ENCODE measurements at regions not wholly inside any gene's neighbourhood (a gene's known extent, or its start where the extent isn't known, plus 50 kb on each side); places are given as distances from the start of the nearest gene placed in this dataset.

DNA sequence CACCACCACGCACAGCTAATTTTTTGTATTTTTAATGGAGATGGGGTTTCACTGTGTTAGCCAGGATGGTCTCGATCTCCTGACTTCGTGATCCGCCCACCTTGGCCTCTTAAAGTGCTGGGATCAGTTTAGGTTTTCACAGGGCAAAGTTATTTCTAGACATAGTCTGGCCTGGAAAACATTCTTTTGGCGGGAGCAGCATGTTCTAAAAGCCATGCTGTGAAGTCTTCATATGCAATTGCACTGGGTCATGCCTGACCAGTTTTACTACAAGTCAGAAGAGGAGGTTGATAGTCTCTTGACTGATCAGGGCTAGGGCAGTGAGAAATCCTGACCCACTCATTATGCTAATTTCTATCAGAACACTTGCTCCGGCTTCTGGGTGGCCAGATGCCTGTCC lies 131.6 kb upstream of the POU3F1 start:
- no peak for TF ChIP-seq YY1 (IDR thresholded peaks at IDR 0.05)
- no peak for TF ChIP-seq RXRA (IDR thresholded peaks at IDR 0.05)
- TF ChIP-seq NR2F2 (IDR thresholded peaks at IDR 0.05), result no peak
- Histone ChIP-seq H3K4me3 (ENCODE audit: low read depth in 1 of 3, low read length in 3 of 3) (no peak overlapping the region), H3K27ac (ENCODE audit: low read depth in 1 of 2, low read length in 2 of 2) (no peak overlapping the region), H3K4me1 (ENCODE audit: control insufficient read depth in 4 of 4, insufficient read depth in 4 of 4, low read length in 3 of 4) (no peaks in the 10 kb centered on the region), H3K9me3 (ENCODE audit: control insufficient read depth in 4 of 4, low read length in 3 of 4) (no peaks in the 10 kb centered on the region), H3K9ac (ENCODE audit: low read depth in 1 of 2, low read length in 2 of 2) (no peak overlapping the region), H3K27me3 (ENCODE audit: control insufficient read depth in 4 of 4, insufficient read depth in 4 of 4, low read length in 3 of 4) (no peaks in the 10 kb centered on the region), H3K36me3 (ENCODE audit: control insufficient read depth in 4 of 4, insufficient read depth in 3 of 4, low read depth in 1 of 4, low read length in 3 of 4) (no peaks in the 10 kb centered on the region)
- 89% methylated on average over 6 of the region's 6 CpGs for WGBS
- DNase-seq (ENCODE audit: low spot score), result no peak

DNA sequence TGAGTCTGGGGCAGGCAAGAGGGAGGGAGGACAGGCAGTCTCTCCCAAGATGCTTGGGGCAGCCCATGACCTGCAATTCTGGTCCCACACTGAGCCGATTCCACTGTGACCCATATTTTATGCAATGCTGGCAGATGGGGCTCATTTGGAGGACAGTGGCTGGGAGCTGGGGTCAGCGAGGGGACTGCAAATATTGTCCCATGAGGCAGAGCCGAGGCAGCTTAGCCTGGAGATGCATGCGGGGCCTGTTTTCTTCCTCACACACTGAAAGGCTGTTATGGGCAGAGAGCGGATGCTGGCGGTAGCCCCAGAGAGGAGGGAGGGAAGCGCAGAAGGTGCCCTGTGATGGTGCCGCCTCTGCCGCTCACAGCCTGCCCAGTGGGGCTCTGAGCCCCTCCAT lies 128.5 kb upstream of the POU3F1 start:
- H3K4me3 ChIP-seq (ENCODE audit: low read depth in 1 of 3, low read length in 3 of 3), result no peak overlapping the region
- no peaks in the 10 kb centered on the region for H3K36me3 ChIP-seq (ENCODE audit: control insufficient read depth in 4 of 4, insufficient read depth in 3 of 4, low read depth in 1 of 4, low read length in 3 of 4)
- TF ChIP-seq, protein P1, sequence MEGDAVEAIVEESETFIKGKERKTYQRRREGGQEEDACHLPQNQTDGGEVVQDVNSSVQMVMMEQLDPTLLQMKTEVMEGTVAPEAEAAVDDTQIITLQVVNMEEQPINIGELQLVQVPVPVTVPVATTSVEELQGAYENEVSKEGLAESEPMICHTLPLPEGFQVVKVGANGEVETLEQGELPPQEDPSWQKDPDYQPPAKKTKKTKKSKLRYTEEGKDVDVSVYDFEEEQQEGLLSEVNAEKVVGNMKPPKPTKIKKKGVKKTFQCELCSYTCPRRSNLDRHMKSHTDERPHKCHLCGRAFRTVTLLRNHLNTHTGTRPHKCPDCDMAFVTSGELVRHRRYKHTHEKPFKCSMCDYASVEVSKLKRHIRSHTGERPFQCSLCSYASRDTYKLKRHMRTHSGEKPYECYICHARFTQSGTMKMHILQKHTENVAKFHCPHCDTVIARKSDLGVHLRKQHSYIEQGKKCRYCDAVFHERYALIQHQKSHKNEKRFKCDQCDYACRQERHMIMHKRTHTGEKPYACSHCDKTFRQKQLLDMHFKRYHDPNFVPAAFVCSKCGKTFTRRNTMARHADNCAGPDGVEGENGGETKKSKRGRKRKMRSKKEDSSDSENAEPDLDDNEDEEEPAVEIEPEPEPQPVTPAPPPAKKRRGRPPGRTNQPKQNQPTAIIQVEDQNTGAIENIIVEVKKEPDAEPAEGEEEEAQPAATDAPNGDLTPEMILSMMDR (IDR thresholded peaks at IDR 0.05; ENCODE audit: low read depth, low read length, missing input control), result no peak
- no peak for TF ChIP-seq EGR1 (IDR thresholded peaks at IDR 0.05; ENCODE audit: low read depth in 2 of 2)
- TF ChIP-seq FOXA1 (IDR thresholded peaks at IDR 0.05), result no peak
- no peak for TF ChIP-seq NR2F2 (IDR thresholded peaks at IDR 0.05)
- TF ChIP-seq, protein P2, sequence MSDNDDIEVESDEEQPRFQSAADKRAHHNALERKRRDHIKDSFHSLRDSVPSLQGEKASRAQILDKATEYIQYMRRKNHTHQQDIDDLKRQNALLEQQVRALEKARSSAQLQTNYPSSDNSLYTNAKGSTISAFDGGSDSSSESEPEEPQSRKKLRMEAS (IDR thresholded peaks at IDR 0.05), result no peak
- TF ChIP-seq RAD21 (IDR thresholded peaks at IDR 0.05), result no peak
- no peak for TF ChIP-seq HNF4A (conservative IDR thresholded peaks at IDR 0.05)
- TF ChIP-seq, protein P3, sequence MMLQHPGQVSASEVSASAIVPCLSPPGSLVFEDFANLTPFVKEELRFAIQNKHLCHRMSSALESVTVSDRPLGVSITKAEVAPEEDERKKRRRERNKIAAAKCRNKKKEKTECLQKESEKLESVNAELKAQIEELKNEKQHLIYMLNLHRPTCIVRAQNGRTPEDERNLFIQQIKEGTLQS (IDR thresholded peaks at IDR 0.05), result no peak
- TF ChIP-seq FOXA2 (IDR thresholded peaks at IDR 0.05), result no peak
- no peak for TF ChIP-seq RXRA (IDR thresholded peaks at IDR 0.05)
- no peak for TF ChIP-seq GABPA (IDR thresholded peaks at IDR 0.05 in 1 of 2, conservative IDR thresholded peaks at IDR 0.05 in 1 of 2)
- no peak for DNase-seq (ENCODE audit: low spot score)
- WGBS, result 80% methylated on average over 9 of the region's 9 CpGs
- H3K9me3 ChIP-seq (ENCODE audit: control insufficient read depth in 4 of 4, low read length in 3 of 4), result no peaks in the 10 kb centered on the region
- H3K9ac ChIP-seq (ENCODE audit: low read depth in 1 of 2, low read length in 2 of 2), result no peak overlapping the region
- no peaks in the 10 kb centered on the region for H3K27me3 ChIP-seq (ENCODE audit: control insufficient read depth in 4 of 4, insufficient read depth in 4 of 4, low read length in 3 of 4)
- no peaks in the 10 kb centered on the region for H3K4me1 ChIP-seq (ENCODE audit: control insufficient read depth in 4 of 4, insufficient read depth in 4 of 4, low read length in 3 of 4)
- no peak overlapping the region for H3K27ac ChIP-seq (ENCODE audit: low read depth in 1 of 2, low read length in 2 of 2)

DNA sequence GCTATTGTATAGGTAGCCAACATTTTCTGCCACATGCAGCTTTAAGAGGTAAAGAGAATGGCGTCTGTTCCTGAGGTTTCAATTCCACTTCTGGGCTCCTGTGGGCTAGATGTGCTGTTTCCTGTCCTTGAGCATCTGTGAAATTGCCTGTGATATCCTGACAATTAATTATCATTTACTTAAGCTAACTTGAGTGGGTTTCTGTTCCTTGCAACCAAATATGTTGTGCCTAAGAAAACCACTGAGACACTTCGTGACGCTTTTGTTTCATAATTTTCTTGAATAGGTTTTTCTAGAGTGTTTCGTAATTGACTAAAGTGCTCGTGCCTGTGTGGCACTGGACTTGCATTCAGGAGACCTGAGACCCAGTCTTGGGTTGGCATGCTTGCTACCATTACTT lies 127.3 kb upstream of the POU3F1 start:
- H3K27ac ChIP-seq (ENCODE audit: low read depth in 1 of 2, low read length in 2 of 2), result no peak overlapping the region

More for the DNA sequence above, 127.3 kb upstream of the POU3F1 start:
- Histone ChIP-seq H3K4me1 (ENCODE audit: control insufficient read depth in 4 of 4, insufficient read depth in 4 of 4, low read length in 3 of 4) (no peaks in the 10 kb centered on the region), H3K9ac (ENCODE audit: low read depth in 1 of 2, low read length in 2 of 2) (no peak overlapping the region), H3K27me3 (ENCODE audit: control insufficient read depth in 4 of 4, insufficient read depth in 4 of 4, low read length in 3 of 4) (no peaks in the 10 kb centered on the region), H3K36me3 (ENCODE audit: control insufficient read depth in 4 of 4, insufficient read depth in 3 of 4, low read depth in 1 of 4, low read length in 3 of 4) (no peaks in the 10 kb centered on the region), H3K9me3 (ENCODE audit: control insufficient read depth in 4 of 4, low read length in 3 of 4) (no peaks in the 10 kb centered on the region), H3K4me3 (ENCODE audit: low read depth in 1 of 3, low read length in 3 of 3) (no peak overlapping the region)
- whole genome bisulfite sequencing, result 72% methylated on average over 5 of the region's 5 CpGs
- TF ChIP-seq EGR1 (IDR thresholded peaks at IDR 0.05; ENCODE audit: low read depth in 2 of 2) (no peak), RAD21 (IDR thresholded peaks at IDR 0.05) (no peak), RXRA (IDR thresholded peaks at IDR 0.05) (no peak), JUND (IDR thresholded peaks at IDR 0.05) (no peak), TAF1 (conservative IDR thresholded peaks at IDR 0.05) (no peak), NR2F2 (IDR thresholded peaks at IDR 0.05) (no peak), GABPA (IDR thresholded peaks at IDR 0.05 in 1 of 2, conservative IDR thresholded peaks at IDR 0.05 in 1 of 2) (no peak), SP1 (IDR thresholded peaks at IDR 0.05) (no peak), YY1 (IDR thresholded peaks at IDR 0.05) (no peak), HNF4A (conservative IDR thresholded peaks at IDR 0.05) (no peak), HNF4G (IDR thresholded peaks at IDR 0.05) (no peak)
- TF ChIP-seq, protein P1 (IDR thresholded peaks at IDR 0.05; ENCODE audit: low read depth, low read length, missing input control), result no peak
- TF ChIP-seq, protein P3 (IDR thresholded peaks at IDR 0.05), result no peak
- TF ChIP-seq, protein P4, sequence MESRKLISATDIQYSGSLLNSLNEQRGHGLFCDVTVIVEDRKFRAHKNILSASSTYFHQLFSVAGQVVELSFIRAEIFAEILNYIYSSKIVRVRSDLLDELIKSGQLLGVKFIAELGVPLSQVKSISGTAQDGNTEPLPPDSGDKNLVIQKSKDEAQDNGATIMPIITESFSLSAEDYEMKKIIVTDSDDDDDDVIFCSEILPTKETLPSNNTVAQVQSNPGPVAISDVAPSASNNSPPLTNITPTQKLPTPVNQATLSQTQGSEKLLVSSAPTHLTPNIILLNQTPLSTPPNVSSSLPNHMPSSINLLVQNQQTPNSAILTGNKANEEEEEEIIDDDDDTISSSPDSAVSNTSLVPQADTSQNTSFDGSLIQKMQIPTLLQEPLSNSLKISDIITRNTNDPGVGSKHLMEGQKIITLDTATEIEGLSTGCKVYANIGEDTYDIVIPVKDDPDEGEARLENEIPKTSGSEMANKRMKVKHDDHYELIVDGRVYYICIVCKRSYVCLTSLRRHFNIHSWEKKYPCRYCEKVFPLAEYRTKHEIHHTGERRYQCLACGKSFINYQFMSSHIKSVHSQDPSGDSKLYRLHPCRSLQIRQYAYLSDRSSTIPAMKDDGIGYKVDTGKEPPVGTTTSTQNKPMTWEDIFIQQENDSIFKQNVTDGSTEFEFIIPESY (IDR thresholded peaks at IDR 0.05), result no peak
- TF ChIP-seq, protein P2 (IDR thresholded peaks at IDR 0.05), result no peak
- DNase-seq (ENCODE audit: low spot score), result no peak

Measured in liver (tissue), 8 donors.